ENCODE measurements at regions not wholly inside any gene's neighbourhood (a gene's known extent, or its start where the extent isn't known, plus 50 kb on each side); places are given as distances from the start of the nearest gene placed in this dataset.

DNA sequence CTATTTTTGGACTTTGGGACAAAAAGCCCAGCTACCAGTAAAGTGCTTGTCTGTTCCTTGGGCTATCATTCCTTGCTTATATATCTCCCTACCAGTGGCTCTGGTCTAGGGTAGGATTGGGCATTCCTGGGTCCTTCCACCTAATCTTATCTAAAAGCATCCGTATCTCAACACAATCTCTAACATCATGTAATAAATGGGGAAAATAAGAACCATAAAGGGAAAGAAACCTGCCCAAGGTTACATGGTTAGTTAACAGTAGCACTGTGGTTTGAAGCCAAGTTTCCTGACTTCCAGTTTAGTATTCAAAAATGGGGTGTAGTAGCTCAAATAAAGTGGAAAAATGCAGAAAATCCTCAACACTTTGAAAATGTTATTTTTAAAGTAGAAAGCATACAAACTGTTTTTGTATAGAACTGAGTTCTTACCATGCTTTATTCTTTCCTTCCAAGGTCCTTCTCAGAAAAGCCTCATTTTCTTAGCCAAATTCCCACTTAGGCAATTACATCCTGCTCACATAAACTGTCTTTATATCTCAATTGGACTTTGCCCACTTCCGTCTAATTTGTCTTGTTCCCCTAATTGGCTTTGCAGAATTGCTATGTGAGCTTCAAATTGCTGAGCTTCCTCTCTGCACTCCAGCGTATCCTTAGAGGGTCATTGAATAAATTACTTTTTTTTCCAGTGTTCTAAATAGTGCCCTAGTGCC is 273.1 kb upstream of the UBE2E3 start:
- TF ChIP-seq CTCF (IDR thresholded peaks at IDR 0.05) (no peak), POLR2A (IDR thresholded peaks at IDR 0.05) (no peak)

Measured in right lobe of liver (tissue), 4 donors.